Ishikawa (cell line): ENCODE measurements at regions not wholly inside any gene's neighbourhood (a gene's known extent, or its start where the extent isn't known, plus 50 kb on each side); places are given as distances from the start of the nearest gene placed in this dataset.

Experiments
- NFIC ChIP-seq: IDR thresholded peaks from 2 replicates; pipeline ENCODE4 v1.6.1; 2012
- RAD21 ChIP-seq: IDR thresholded peaks from 2 replicates; pipeline ENCODE4 v1.6.1; 2012; ENCODE audit warnings: low read depth
- YY1 ChIP-seq: IDR thresholded peaks from 2 replicates; pipeline ENCODE4 v1.6.1; 2012; ENCODE audit warnings: low read depth
- ZBTB7A ChIP-seq: IDR thresholded peaks from 2 replicates; pipeline ENCODE4 v1.6.1; 2012; ENCODE audit warnings: low read depth
- TF ChIP-seq, protein P1 (sequence below): IDR thresholded peaks from 2 replicates; pipeline ENCODE4 v1.6.1; 2012

DNA sequence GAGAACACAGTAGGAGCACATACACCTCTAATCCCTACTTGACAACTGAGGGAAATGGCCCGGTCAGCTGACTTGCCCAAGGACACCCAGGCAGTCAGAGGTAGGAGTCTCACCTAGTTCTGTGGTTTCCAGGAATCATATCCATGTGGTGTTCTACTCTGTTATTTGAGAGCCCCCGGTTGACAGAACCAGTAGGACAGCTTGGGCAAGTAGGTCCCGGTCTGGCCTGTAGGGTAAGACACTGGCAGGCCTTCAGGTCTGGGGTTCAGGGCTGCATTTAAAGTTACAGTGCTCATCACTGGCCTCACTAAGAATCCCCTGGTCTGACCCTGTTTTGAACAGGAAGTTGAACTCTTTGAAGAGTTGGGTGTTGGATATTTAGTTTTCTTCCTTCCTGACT, 476.1 kb downstream of the SHQ1 start:
- TF ChIP-seq ZBTB7A (no peak), NFIC (no peak), RAD21 (no peak), YY1 (no peak)
- TF ChIP-seq, protein P1, sequence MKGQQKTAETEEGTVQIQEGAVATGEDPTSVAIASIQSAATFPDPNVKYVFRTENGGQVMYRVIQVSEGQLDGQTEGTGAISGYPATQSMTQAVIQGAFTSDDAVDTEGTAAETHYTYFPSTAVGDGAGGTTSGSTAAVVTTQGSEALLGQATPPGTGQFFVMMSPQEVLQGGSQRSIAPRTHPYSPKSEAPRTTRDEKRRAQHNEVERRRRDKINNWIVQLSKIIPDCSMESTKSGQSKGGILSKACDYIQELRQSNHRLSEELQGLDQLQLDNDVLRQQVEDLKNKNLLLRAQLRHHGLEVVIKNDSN = no peak
